ENCODE measurements at regions not wholly inside any gene's neighbourhood (a gene's known extent, or its start where the extent isn't known, plus 50 kb on each side); places are given as distances from the start of the nearest gene placed in this dataset.

DNA sequence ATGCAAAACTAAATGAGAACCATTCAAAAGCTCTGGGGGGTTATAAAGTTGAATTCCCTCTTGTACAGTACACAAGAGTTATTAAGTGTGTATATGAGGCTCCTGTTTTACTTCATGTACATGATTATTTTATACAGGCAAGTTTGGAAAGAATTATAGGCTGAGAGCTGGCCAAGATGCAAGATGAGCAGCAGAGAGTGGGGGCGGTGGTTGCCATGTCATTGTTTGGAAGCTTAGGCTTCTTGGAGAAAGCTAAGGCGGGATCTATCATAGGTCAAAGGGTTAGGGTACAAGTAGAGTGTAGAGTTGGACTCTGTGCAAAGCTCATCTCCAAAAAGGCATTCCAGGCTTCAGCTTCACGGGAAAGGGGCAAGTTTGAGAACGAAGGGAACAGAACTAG is 297.1 kb upstream of the TBX3 start:
- TF ChIP-seq, protein P1, sequence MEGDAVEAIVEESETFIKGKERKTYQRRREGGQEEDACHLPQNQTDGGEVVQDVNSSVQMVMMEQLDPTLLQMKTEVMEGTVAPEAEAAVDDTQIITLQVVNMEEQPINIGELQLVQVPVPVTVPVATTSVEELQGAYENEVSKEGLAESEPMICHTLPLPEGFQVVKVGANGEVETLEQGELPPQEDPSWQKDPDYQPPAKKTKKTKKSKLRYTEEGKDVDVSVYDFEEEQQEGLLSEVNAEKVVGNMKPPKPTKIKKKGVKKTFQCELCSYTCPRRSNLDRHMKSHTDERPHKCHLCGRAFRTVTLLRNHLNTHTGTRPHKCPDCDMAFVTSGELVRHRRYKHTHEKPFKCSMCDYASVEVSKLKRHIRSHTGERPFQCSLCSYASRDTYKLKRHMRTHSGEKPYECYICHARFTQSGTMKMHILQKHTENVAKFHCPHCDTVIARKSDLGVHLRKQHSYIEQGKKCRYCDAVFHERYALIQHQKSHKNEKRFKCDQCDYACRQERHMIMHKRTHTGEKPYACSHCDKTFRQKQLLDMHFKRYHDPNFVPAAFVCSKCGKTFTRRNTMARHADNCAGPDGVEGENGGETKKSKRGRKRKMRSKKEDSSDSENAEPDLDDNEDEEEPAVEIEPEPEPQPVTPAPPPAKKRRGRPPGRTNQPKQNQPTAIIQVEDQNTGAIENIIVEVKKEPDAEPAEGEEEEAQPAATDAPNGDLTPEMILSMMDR (IDR thresholded peaks at IDR 0.05; ENCODE audit: low read length): no peak
- no peak for TF ChIP-seq EZH2 (IDR thresholded peaks at IDR 0.05; ENCODE audit: borderline replicate concordance, low read length)

All from OCI-LY1 (cell line).